HG02885 (cell line): ENCODE measurements at regions not wholly inside any gene's neighbourhood (a gene's known extent, or its start where the extent isn't known, plus 50 kb on each side); places are given as distances from the start of the nearest gene placed in this dataset.
"Not testable (repeated sequence)": the region's sequence is repeated elsewhere in the genome, so short reads cannot be mapped to it uniquely, and the experiment has no call there.

Source experiments
- ATAC-seq: cut with Tn5 transposase; IDR thresholded peaks from one replicate; pipeline ENCODE4 v1.9.1; 2021; ENCODE audit warnings: mild to moderate bottlenecking; ENCODE audit not compliant: unreplicated experiment, poor library complexity

DNA sequence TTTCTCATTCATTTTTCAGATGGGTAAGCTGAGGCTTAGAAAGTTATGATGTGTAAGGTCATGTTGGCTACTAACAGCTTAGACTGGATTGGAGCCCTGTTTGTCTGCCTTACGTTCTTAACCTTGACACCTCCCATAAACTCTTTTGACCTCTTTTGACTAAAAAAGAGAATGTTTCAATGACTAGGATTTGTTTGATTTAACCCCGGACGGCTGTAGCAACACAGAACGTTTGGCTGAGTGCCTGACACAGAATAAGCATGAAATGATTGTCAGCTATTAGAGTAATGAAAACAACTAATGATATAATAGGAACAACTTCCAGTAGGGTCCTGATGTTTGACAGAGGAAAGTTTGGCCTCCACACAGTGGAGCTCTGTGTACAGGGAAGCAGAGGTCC, 83.3 kb upstream of the PDZD8 start:
- ATAC-seq = no peak

- no peak for ATAC-seq
Observed at GRCh38 chr10:117457932-117458331, 82.7 kb upstream of the PDZD8 start.

GRCh38 chr10:117457071-117457810, 82.0 kb upstream of the PDZD8 start:
- no peak for ATAC-seq

- ATAC-seq = no peak
Observed at GRCh38 chr10:117455346-117455745, 80.1 kb upstream of the PDZD8 start.

- ATAC-seq = no peak
Observed at GRCh38 chr10:117454502-117454901, 79.3 kb upstream of the PDZD8 start.

- not testable (repeated sequence) for ATAC-seq
Observed at GRCh38 chr10:117453484-117453883, 78.2 kb upstream of the PDZD8 start.

GRCh38 chr10:117450940-117451339, 75.7 kb upstream of the PDZD8 start:
- ATAC-seq = no peak

- ATAC-seq = no peak
Observed at GRCh38 chr10:117449636-117450035, 74.4 kb upstream of the PDZD8 start.

GRCh38 chr10:117448802-117449201, 73.6 kb upstream of the PDZD8 start:
- ATAC-seq = no peak

DNA sequence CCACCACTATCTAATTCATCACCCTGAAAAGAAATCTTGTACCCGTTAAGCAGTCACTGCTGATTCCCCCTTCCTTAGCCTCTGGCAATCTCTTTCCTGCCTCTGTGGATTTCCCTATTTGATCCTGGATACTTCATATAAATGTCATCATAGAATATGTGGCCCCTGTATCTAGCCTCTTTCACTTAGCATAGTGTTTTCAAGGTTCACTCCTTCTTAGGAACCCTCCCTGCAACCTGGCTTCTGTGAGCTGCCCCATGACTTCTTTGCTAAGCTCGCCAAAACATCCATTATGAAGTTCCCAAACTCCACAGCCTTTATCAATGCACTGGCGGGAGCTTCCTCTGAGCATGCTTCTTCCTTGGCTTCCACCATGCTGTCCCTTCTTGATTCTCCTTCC, 70.8 kb upstream of the PDZD8 start:
- no peak for ATAC-seq

DNA sequence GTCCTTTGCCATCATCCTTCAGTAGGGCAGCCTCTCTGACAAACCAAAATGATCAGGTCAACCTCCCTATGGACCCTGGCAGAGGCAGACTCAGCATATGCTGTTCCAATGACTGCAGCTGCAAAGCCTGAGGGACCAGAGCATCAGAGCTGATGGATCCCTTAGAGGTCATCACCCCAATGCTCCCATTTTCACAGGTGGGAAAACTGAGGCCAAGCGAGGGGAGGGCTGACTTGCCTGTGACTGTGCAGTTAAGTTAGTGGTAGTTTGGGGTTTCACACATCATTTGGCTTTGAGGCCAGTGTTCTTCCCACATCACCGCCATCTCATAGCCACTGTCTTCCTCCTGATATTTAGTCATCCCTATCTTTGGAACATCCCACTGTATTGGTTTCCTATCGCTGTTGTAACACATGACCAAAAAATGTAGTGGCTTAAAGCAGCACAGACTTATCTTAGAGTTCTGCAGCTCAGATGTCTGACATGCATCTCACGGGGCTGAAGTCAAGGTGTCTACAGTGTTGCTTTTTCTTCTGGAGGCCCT, 69.3 kb upstream of the PDZD8 start:
- no peak for ATAC-seq

- ATAC-seq = no peak
Observed at GRCh38 chr10:117443686-117444041, 68.4 kb upstream of the PDZD8 start.

- peak; percentile 81 for ATAC-seq
Observed at GRCh38 chr10:117442944-117443685, 67.9 kb upstream of the PDZD8 start.

DNA sequence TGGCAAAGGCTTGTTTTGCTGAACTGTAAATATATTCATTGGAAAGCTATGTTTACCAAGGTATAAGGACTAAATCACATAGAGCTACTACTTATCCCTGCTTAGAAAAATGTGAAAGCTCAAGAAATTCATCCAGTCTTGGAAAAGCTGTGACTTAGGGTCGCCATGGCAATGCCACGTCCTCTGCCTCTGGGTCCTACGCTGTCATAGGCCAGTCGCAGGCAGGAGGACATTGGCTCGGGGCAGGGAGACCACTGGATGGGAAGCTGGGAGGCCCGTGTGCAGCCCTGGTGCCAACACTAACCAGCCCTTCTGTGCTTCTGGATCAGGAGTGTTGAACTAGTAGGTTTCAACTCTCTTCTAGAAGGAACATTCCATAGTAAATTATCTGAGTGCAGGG, 67.3 kb upstream of the PDZD8 start:
- no peak for ATAC-seq

GRCh38 chr10:117441812-117442443, 66.7 kb upstream of the PDZD8 start:
- ATAC-seq = no peak

- no peak for ATAC-seq
Observed at GRCh38 chr10:117441361-117441760, 66.1 kb upstream of the PDZD8 start.

DNA sequence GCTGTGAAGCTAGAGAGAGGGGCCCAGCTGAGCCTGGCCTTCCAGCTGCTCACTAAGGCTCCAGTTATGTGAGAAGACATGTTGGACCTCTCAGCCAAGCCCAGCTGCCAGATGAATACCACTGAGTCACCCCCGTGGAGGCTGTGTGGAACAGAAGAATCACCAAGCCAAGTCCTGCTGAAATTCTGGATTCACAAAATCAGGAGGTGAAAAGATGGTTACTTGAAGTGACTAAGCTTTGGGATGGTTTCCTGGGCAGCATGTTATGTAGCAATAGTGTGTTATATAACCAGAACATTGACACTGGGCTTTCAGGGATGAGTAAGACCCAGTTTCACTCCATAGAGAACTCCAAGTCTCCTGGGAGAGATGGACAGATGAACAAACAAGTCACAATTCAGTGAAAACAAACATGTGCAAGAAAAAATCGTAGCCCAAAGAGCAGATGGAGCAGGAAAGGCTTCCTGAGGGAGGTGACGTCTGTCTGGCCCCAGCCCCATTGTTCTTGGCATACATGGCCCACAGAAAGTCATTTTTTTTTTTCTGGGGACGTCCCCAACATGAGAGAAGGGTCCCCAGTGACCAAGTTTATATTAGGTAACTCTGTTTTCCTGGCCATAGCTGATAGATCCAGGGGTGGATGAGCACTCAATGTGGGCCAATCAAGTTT, 64.1 kb upstream of the PDZD8 start:
- ATAC-seq = no peak

DNA sequence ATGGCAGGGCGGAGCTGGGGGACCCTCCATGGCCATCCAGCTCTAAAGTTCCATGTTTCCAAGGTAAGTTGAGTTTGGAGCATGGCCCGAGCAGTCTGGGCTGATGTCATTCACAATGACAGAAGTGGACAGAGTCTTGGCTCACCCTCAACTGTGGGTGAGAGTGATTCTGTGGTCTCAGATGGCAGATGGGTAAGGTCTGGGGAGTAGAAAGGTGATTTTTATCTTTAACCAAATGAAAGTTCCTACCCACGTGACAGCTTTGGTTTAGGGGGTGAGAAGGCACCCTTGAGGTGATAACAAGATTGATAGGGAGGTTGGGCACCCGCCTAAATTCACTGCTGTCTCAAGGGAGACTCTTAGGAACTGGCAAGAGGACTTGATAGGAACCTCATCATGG, 57.6 kb upstream of the PDZD8 start:
- ATAC-seq = no peak

GRCh38 chr10:117431160-117431559, 55.9 kb upstream of the PDZD8 start:
- ATAC-seq = no peak

DNA sequence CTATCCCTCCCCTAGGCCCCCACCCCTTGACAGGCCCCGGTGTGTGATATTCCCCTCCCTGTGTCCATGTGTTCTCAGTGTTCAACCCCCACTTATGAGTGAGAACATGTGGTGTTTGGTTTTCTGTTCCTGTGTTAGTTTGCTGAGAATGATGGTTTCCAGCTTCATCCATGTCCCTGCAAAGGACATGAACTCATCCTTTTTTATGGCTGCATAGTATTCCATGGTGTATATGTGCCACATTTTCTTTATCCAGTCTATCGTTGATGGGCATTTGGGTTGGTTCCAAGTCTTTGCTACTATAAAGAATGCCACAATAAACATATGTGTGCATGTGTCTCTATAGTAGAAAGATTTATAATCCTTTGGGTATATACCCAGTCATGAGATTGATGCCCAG, 55.3 kb upstream of the PDZD8 start:
- ATAC-seq = not testable (repeated sequence)
